Activated gamma-delta T cell treated with anti-CD3 and anti-CD28 coated beads, Interleukin-2, amount 50 U/mL, for 16 hours (primary cell): ENCODE measurements at regions not wholly inside any gene's neighbourhood (a gene's known extent, or its start where the extent isn't known, plus 50 kb on each side); places are given as distances from the start of the nearest gene placed in this dataset.
"Not testable (repeated sequence)": the region's sequence is repeated elsewhere in the genome, so short reads cannot be mapped to it uniquely, and the experiment has no call there.

Experiments
- DNase-seq: peaks from one replicate; pipeline ENCODE4 v3.0.0-alpha.2; 2020; ENCODE audit warnings: low read depth

- DNase-seq: not testable (repeated sequence)
Measured at GRCh38 chr16:88245241-88246081, 137.3 kb upstream of the ZNF469 start.

GRCh38 chr16:88246955-88247582, 135.7 kb upstream of the ZNF469 start:
- DNase-seq: not testable (repeated sequence)

- not testable (repeated sequence) for DNase-seq
Measured at GRCh38 chr16:88247583-88247966, 135.2 kb upstream of the ZNF469 start.

- not testable (repeated sequence) for DNase-seq
Measured at GRCh38 chr16:88248761-88249160, 134.0 kb upstream of the ZNF469 start.

GRCh38 chr16:88250381-88250780, 132.4 kb upstream of the ZNF469 start:
- not testable (repeated sequence) for DNase-seq

GRCh38 chr16:88252057-88252794, 130.5 kb upstream of the ZNF469 start:
- not testable (repeated sequence) for DNase-seq

GRCh38 chr16:88258141-88258540, 124.6 kb upstream of the ZNF469 start:
- DNase-seq: not testable (repeated sequence)

- DNase-seq: not testable (repeated sequence)
Measured at GRCh38 chr16:88258764-88259525, 123.8 kb upstream of the ZNF469 start.

GRCh38 chr16:88259538-88259937, 123.2 kb upstream of the ZNF469 start:
- not testable (repeated sequence) for DNase-seq

- DNase-seq: not testable (repeated sequence)
Measured at GRCh38 chr16:88260146-88260545, 122.6 kb upstream of the ZNF469 start.

GRCh38 chr16:88260881-88261665, 121.7 kb upstream of the ZNF469 start:
- DNase-seq: not testable (repeated sequence)

GRCh38 chr16:88261814-88262605, 120.7 kb upstream of the ZNF469 start:
- not testable (repeated sequence) for DNase-seq

- DNase-seq: not testable (repeated sequence)
Measured at GRCh38 chr16:88262858-88263563, 119.7 kb upstream of the ZNF469 start.

- not testable (repeated sequence) for DNase-seq
Measured at GRCh38 chr16:88263681-88264287, 119.0 kb upstream of the ZNF469 start.

GRCh38 chr16:88264641-88265285, 118.0 kb upstream of the ZNF469 start:
- DNase-seq: peak; percentile 50

GRCh38 chr16:88265286-88265938, 117.3 kb upstream of the ZNF469 start:
- peak; percentile 31 for DNase-seq

GRCh38 chr16:88266036-88266435, 116.7 kb upstream of the ZNF469 start:
- DNase-seq: not testable (repeated sequence)
